Stimulated activated memory B cell treated with anti-CD40 and anti-IgM and Interleukin-4, amounts not matched to agents 10 μg/mL and 1 μg/mL and 100 μg/mL, for 72 hours (primary cell): ENCODE measurements at regions not wholly inside any gene's neighbourhood (a gene's known extent, or its start where the extent isn't known, plus 50 kb on each side); places are given as distances from the start of the nearest gene placed in this dataset.

ENCODE experiments used
- ATAC-seq: fragments of 150-1000 bp; cut with Tn5 transposase; 2 replicates; pipeline ENCODE4 v1.10.0; 2021
- H3K27ac Mint-ChIP-seq: one replicate; pipeline ENCODE4 v1.8.0; 2022; ENCODE audit warnings: mild to moderate bottlenecking, mixed read lengths
- H3K27me3 Mint-ChIP-seq: one replicate; pipeline ENCODE4 v1.8.0; 2022; ENCODE audit warnings: mixed read lengths
- H3K36me3 Mint-ChIP-seq: one replicate; pipeline ENCODE4 v1.8.0; 2022; ENCODE audit warnings: mixed read lengths
- H3K4me1 Mint-ChIP-seq: one replicate; pipeline ENCODE4 v1.8.0; 2022; ENCODE audit warnings: mixed read lengths
- H3K4me3 Mint-ChIP-seq: one replicate; pipeline ENCODE4 v1.8.0; 2022; ENCODE audit warnings: mild to moderate bottlenecking, moderate library complexity, mixed read lengths
- H3K9me3 Mint-ChIP-seq: one replicate; pipeline ENCODE4 v1.8.0; 2022; ENCODE audit warnings: mixed read lengths

DNA sequence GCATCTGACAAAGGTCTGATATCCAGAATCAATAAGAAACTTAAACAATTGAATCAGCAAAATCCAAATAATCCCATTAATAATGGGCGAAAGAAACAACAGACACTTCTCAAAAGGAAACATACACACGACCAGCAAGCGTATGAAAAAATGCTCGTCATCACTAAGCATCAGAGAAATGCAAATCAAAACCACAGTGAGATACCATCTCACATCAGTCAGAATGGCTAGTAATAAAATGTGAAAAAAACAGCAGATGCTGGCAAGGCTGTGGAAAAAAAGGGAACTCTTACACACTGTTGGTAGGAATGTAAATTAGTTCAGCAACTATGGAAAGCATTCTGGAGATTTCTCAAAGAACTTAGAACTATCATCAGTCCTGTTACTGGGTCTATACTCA is 496.7 kb downstream of the SH2D4B start:
- H3K4me3 Mint-ChIP-seq: no peak overlapping the region
- no peaks in the 10 kb centered on the region for H3K36me3 Mint-ChIP-seq
- H3K4me1 Mint-ChIP-seq: no peaks in the 10 kb centered on the region
- no peak for ATAC-seq
- H3K9me3 Mint-ChIP-seq: peaks cover 19% of the 10 kb centered on the region
- no peaks in the 10 kb centered on the region for H3K27me3 Mint-ChIP-seq
- no peak overlapping the region for H3K27ac Mint-ChIP-seq

DNA sequence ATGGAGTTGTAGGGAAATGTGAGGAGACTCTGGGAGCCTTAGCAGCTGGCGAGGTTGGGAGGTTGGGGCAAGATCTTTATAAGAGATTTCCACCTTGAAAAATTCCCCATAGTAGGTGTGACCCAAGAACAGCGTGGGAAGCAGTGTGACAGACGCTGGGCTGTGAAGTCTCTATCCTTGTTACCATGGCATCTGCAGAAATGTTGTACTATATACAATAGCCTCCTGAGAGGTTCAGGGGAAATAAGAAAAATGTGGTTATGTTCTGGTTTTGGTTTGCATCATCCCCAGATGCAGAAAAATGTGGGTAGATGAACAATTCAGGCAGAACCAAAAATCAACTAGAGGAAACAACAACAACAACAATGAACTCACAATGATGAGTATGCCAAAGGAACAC is 498.6 kb downstream of the SH2D4B start:
- H3K4me3 Mint-ChIP-seq: no peak overlapping the region
- H3K27ac Mint-ChIP-seq: no peak overlapping the region
- no peaks in the 10 kb centered on the region for H3K36me3 Mint-ChIP-seq
- H3K4me1 Mint-ChIP-seq: no peaks in the 10 kb centered on the region
- H3K27me3 Mint-ChIP-seq: no peaks in the 10 kb centered on the region
- H3K9me3 Mint-ChIP-seq: peaks cover 17% of the 10 kb centered on the region
- ATAC-seq: no peak

DNA sequence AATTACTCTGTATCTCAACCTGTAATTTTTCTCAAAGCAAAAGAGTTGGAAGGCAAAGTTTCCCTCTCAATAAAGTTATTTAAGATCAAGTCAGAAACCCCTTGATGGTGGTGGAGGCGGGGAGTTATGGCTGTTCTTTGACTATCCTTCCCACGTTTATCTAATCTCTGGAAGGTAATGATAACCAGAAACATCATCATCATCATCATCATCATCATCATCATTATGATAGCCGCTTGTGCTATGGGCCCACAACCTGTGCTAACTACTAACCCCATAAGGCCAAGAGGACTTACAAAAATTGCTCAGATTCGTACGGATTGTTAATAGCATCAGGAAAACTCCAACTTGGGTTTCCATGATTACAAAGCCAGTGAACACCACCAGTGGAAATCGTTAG is 502.3 kb downstream of the SH2D4B start:
- Mint-ChIP-seq H3K4me1 (no peaks in the 10 kb centered on the region), H3K27me3 (no peaks in the 10 kb centered on the region), H3K9me3 (peaks cover 14% of the 10 kb centered on the region), H3K27ac (no peak overlapping the region), H3K36me3 (no peaks in the 10 kb centered on the region), H3K4me3 (no peak overlapping the region)
- ATAC-seq: no peak

- Mint-ChIP-seq H3K27me3 (no peaks in the 10 kb centered on the region), H3K9me3 (peaks cover 9% of the 10 kb centered on the region), H3K4me3 (no peak overlapping the region), H3K36me3 (no peaks in the 10 kb centered on the region), H3K4me1 (no peaks in the 10 kb centered on the region), H3K27ac (no peak overlapping the region)
- ATAC-seq: no peak
Observed at GRCh38 chr10:81040940-81041339, 503.2 kb downstream of the SH2D4B start.

DNA sequence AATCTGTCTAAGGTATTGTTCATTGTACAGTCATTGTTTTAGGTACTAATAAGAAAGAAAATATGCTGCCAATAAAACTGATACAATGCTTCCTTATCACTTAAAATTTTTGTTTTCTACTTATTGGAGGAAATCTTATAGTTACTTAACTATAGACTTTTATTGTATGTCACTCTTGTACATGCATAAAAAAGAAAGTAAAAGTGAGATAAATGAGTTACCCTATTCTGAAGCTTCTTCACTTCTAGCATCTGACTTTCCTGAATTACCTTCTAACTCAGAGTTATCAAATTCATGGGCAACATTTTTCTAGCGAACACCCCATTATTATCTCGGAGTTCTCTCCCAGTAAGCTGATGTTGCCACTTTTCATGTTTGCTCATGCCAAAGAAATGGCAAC is 504.9 kb downstream of the SH2D4B start:
- Mint-ChIP-seq H3K36me3 (no peaks in the 10 kb centered on the region), H3K27ac (no peak overlapping the region), H3K27me3 (no peaks in the 10 kb centered on the region), H3K4me1 (no peaks in the 10 kb centered on the region), H3K9me3 (peaks cover 6% of the 10 kb centered on the region), H3K4me3 (no peak overlapping the region)
- ATAC-seq: no peak

DNA sequence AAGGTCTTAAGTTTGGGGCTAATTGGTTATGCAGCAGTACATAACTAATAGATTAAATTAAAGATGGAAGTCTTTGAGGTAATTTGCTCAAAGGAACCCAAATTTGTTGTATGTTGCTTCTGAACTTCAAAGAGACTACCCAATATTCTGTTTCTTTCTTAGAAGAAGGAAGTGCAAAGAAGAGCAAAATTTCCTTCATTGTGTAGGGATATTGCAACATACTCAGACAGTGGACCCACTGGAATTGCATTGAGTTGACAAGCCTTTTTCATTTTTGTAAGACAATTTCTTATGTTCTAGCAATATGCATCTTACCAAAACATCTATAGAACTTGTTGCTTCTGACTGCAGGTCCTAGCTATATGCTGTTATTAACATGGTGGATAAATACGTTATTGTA is 527.8 kb downstream of the SH2D4B start:
- ATAC-seq: no peak

GRCh38 chr10:81068460-81068859 is 530.8 kb downstream of the SH2D4B start:
- no peaks in the 10 kb centered on the region for H3K27me3 Mint-ChIP-seq
- H3K4me3 Mint-ChIP-seq: no peak overlapping the region
- H3K9me3 Mint-ChIP-seq: peaks cover 3% of the 10 kb centered on the region
- H3K36me3 Mint-ChIP-seq: no peaks in the 10 kb centered on the region
- no peak overlapping the region for H3K27ac Mint-ChIP-seq
- H3K4me1 Mint-ChIP-seq: no peaks in the 10 kb centered on the region
- ATAC-seq: no peak

More for the DNA sequence above, 527.8 kb downstream of the SH2D4B start:
- H3K27me3 Mint-ChIP-seq: no peaks in the 10 kb centered on the region
- no peaks in the 10 kb centered on the region for H3K9me3 Mint-ChIP-seq
- H3K36me3 Mint-ChIP-seq: no peaks in the 10 kb centered on the region
- no peak overlapping the region for H3K27ac Mint-ChIP-seq
- H3K4me1 Mint-ChIP-seq: no peaks in the 10 kb centered on the region
- no peak overlapping the region for H3K4me3 Mint-ChIP-seq

- Mint-ChIP-seq H3K27me3 (no peaks in the 10 kb centered on the region), H3K4me1 (no peaks in the 10 kb centered on the region), H3K36me3 (no peaks in the 10 kb centered on the region), H3K4me3 (no peak overlapping the region), H3K27ac (no peak overlapping the region), H3K9me3 (peaks cover 3% of the 10 kb centered on the region)
- ATAC-seq: no peak
Observed at GRCh38 chr10:81071087-81071796, 533.5 kb downstream of the SH2D4B start.

DNA sequence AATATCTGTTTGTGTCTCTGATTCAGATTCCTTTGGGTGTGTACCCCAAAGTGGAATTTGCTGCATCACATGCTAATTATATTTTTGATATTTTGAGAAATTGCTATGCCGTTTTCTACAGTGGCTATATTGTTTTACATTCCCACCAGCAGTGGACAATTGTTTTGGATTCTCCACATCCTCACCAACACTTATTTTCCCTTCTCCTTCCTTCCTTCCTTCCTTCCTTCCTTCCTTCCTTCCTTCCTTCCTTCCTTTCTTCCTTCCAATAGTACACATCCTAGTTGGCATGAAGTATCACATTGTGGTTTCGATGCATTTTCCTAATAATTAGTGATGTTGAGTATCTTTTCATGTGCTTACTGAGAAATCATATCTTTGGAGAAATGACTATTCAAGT is 535.5 kb downstream of the SH2D4B start:
- peaks cover 5% of the 10 kb centered on the region for H3K9me3 Mint-ChIP-seq
- no peaks in the 10 kb centered on the region for H3K4me1 Mint-ChIP-seq
- no peak overlapping the region for H3K27ac Mint-ChIP-seq
- ATAC-seq: no peak
- H3K27me3 Mint-ChIP-seq: no peaks in the 10 kb centered on the region
- no peaks in the 10 kb centered on the region for H3K36me3 Mint-ChIP-seq
- H3K4me3 Mint-ChIP-seq: no peak overlapping the region

DNA sequence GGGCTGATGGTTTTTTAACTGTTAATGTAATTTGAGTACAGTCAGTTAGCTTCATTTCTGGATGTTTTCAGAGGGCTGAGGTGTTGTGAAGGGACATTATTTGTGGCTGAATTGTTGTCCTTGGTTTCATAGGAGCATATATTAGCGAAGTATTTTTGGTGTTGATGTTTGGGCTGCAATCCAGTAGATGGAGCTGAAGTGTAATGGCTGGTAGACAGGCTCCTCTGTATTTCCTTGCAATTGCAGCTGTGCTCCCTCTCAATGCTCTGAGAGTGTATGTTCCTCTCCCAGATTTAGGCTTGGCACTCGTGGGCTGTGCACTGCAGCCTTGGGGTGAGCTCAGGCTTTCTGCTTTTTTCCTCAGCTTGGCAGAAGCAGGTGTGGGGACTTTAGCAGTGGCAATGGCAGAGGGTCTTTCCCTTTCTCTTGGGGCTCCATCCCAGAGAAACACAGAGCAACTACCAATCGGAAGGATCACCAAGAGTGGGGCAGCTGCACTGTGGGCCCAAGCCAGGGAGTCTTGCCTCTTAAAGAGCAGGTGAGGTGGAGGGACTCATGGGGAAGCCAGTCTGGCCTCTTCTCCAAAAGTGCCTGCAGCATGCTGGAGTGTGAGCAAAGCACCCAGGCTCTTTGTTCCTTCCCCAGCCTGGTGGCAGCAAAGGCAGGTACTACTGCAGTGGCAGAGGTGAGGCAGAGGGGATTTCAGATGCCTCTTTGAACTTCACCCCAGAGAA is 544.4 kb downstream of the SH2D4B start:
- H3K4me1 Mint-ChIP-seq: no peaks in the 10 kb centered on the region
- no peaks in the 10 kb centered on the region for H3K36me3 Mint-ChIP-seq
- H3K27ac Mint-ChIP-seq: no peak overlapping the region
- no peak overlapping the region for H3K4me3 Mint-ChIP-seq
- no peaks in the 10 kb centered on the region for H3K27me3 Mint-ChIP-seq
- peaks cover 2% of the 10 kb centered on the region for H3K9me3 Mint-ChIP-seq
- no peak for ATAC-seq

- Mint-ChIP-seq H3K4me3 (no peak overlapping the region), H3K27me3 (no peaks in the 10 kb centered on the region), H3K36me3 (no peaks in the 10 kb centered on the region), H3K4me1 (no peaks in the 10 kb centered on the region), H3K9me3 (peaks cover 3% of the 10 kb centered on the region), H3K27ac (no peak overlapping the region)
- no peak for ATAC-seq
Observed at GRCh38 chr10:81082621-81083376, 545.1 kb downstream of the SH2D4B start.

DNA sequence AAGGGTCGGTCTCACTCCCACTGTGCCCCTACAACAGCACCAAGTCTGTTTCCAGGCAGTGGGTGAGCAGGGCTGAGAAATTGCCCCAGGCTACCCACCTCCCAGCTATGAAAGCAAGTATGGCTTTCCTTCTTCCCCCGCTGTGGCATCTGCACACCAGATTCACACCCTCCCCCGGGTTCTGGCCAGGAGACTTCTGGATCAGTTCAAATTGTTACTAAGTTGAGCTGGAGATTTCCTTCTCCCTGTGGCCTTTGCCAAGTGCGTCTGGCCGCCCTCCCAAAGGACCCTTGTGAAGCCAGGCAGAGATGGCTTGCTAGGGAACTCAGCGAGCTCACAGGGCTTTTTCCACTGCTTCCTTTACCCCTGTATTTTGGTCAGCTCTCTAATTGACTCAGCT is 555.4 kb downstream of the SH2D4B start:
- no peak overlapping the region for H3K4me3 Mint-ChIP-seq
- H3K9me3 Mint-ChIP-seq: peaks cover 3% of the 10 kb centered on the region
- H3K36me3 Mint-ChIP-seq: no peaks in the 10 kb centered on the region
- no peak overlapping the region for H3K27ac Mint-ChIP-seq
- H3K4me1 Mint-ChIP-seq: no peaks in the 10 kb centered on the region
- no peak for ATAC-seq
- no peaks in the 10 kb centered on the region for H3K27me3 Mint-ChIP-seq

DNA sequence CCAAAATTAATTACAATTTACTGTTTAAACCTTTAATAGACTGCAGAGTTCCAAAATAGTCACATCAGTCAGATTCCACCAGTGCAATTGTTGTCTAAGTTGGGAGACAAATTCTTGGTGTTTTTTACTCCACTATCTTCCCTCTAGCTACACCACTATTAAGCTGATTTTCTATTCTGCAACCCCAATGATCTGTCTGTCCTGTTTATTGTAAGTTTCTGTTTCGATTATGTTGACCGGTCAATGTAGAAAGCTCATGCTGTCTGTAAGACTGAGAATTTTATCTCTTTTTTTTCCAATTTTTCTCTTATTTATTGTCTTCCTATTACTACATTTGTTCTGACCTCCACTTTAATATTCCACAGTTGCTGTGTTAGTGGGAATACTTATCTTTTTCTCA is 557.5 kb downstream of the SH2D4B start:
- no peaks in the 10 kb centered on the region for H3K27me3 Mint-ChIP-seq
- no peak overlapping the region for H3K27ac Mint-ChIP-seq
- H3K9me3 Mint-ChIP-seq: no peaks in the 10 kb centered on the region
- ATAC-seq: no peak
- H3K4me3 Mint-ChIP-seq: no peak overlapping the region
- H3K36me3 Mint-ChIP-seq: no peaks in the 10 kb centered on the region
- no peaks in the 10 kb centered on the region for H3K4me1 Mint-ChIP-seq

DNA sequence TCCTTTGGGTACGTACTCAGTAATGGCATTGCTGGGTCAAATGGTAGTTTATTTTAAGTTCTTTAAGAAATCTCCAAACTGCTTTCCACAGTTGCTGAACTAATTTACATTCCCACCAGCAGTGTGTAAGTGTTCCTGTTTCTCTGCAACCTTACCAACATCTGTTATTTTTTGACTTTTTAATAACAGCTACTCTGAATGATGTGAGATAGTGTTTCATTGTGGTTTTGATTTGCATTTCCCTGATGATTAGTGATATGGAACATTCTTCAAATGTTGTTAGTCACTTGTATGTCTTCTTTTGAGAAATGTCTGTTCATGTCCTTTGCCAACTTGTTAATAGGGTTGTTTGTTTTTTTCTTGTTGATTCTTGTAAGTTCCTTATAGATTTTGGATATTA is 558.9 kb downstream of the SH2D4B start:
- no peaks in the 10 kb centered on the region for H3K27me3 Mint-ChIP-seq
- no peaks in the 10 kb centered on the region for H3K9me3 Mint-ChIP-seq
- no peak overlapping the region for H3K4me3 Mint-ChIP-seq
- no peaks in the 10 kb centered on the region for H3K4me1 Mint-ChIP-seq
- H3K36me3 Mint-ChIP-seq: no peaks in the 10 kb centered on the region
- no peak for ATAC-seq
- H3K27ac Mint-ChIP-seq: no peak overlapping the region

DNA sequence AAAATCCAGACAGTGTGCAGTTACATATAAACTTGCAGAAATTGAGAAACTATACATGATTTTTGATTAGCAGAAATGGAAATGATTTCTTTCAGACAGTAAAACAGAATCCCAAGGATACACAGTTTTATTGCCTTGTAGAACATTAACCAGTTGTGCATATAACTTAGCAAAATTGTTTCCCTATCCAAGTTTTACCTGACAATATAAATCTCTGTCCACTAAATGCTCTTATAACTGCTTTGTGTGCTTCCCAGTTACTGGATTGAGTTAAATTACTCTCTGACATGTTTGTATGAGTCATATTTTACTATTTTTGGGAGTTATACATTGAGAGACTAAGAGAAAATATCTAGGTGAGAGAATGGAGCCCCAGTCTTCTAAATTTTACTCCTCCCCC is 563.4 kb downstream of the SH2D4B start:
- Mint-ChIP-seq H3K27me3 (no peaks in the 10 kb centered on the region), H3K9me3 (no peaks in the 10 kb centered on the region), H3K36me3 (no peaks in the 10 kb centered on the region), H3K27ac (no peak overlapping the region), H3K4me3 (no peak overlapping the region), H3K4me1 (no peaks in the 10 kb centered on the region)
- ATAC-seq: no peak

GRCh38 chr10:81104494-81104893 is 566.8 kb downstream of the SH2D4B start:
- H3K9me3 Mint-ChIP-seq: no peaks in the 10 kb centered on the region
- no peak overlapping the region for H3K27ac Mint-ChIP-seq
- H3K4me1 Mint-ChIP-seq: no peaks in the 10 kb centered on the region
- no peaks in the 10 kb centered on the region for H3K36me3 Mint-ChIP-seq
- no peak overlapping the region for H3K4me3 Mint-ChIP-seq
- H3K27me3 Mint-ChIP-seq: no peaks in the 10 kb centered on the region
- ATAC-seq: no peak
